ENCODE measurements at regions not wholly inside any gene's neighbourhood (a gene's known extent, or its start where the extent isn't known, plus 50 kb on each side); places are given as distances from the start of the nearest gene placed in this dataset.

DNA sequence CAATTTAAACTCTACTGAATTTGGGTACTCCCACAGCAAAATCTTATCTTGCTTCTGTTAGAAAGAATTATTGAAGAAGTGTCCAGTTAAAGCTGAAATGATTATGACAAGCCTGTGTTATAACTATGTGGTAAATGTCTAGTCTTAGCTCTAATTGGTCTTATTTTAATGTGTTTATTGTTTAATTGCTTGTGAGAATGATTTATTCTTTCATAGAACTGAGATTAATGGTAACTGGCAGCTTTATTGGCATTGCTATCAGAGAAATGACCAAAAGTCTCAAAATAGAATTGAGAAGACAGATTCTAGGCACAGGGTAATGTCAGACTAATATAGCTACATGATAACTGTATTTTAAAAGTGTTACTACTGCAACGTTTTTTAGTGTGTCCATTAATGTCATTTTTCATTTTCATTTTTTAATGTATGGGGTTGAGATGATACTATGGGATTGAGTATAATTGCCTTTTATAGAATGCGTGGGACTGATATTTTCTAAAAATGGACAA lies 458.7 kb downstream of the AEBP2 start:
- TF ChIP-seq RUNX1 (IDR thresholded peaks at IDR 0.05; ENCODE audit: low read depth) (no peak), ARHGAP35 (IDR thresholded peaks at IDR 0.05; ENCODE audit: partially characterized antibody) (no peak), MXI1 (IDR thresholded peaks at IDR 0.05; ENCODE audit: low read depth, low read length) (no peak), MAX (CRISPR knock-in tag; IDR thresholded peaks at IDR 0.05) (no peak), ERF (CRISPR knock-in tag; IDR thresholded peaks at IDR 0.05) (no peak), PHF8 (IDR thresholded peaks at IDR 0.05; ENCODE audit: borderline replicate concordance, low read length) (no peak), GTF2F1 (IDR thresholded peaks at IDR 0.05; ENCODE audit: low read depth, low read length) (no peak), SNRNP70 (optimal IDR thresholded peaks at IDR 0.05; ENCODE audit: low read depth, low read length) (no peak)
- TF ChIP-seq, protein P1, sequence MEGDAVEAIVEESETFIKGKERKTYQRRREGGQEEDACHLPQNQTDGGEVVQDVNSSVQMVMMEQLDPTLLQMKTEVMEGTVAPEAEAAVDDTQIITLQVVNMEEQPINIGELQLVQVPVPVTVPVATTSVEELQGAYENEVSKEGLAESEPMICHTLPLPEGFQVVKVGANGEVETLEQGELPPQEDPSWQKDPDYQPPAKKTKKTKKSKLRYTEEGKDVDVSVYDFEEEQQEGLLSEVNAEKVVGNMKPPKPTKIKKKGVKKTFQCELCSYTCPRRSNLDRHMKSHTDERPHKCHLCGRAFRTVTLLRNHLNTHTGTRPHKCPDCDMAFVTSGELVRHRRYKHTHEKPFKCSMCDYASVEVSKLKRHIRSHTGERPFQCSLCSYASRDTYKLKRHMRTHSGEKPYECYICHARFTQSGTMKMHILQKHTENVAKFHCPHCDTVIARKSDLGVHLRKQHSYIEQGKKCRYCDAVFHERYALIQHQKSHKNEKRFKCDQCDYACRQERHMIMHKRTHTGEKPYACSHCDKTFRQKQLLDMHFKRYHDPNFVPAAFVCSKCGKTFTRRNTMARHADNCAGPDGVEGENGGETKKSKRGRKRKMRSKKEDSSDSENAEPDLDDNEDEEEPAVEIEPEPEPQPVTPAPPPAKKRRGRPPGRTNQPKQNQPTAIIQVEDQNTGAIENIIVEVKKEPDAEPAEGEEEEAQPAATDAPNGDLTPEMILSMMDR (IDR thresholded peaks at IDR 0.05 in 2 of 3, conservative IDR thresholded peaks at IDR 0.05 in 1 of 3; ENCODE audit: insufficient read depth in 2 of 3, low read depth in 1 of 3, low read length in 3 of 3): no peak

Data from K562 (cell line).